KMS-11 (cell line): ENCODE measurements at regions not wholly inside any gene's neighbourhood (a gene's known extent, or its start where the extent isn't known, plus 50 kb on each side); places are given as distances from the start of the nearest gene placed in this dataset.

ENCODE experiments used
- H2AFZ ChIP-seq: fragments of 200-600 bp; sonication (generic); 2 replicates; pipeline ENCODE4 v1.6.1; 2016; ENCODE audit warnings: antibody characterized with exemption, mixed run types, low read depth
- H3K27ac ChIP-seq: fragments of 200-600 bp; sonication (generic); 2 replicates; pipeline ENCODE4 v1.6.1; 2016; ENCODE audit warnings: mild to moderate bottlenecking, mixed run types
- H3K27me3 ChIP-seq: fragments of 200-600 bp; sonication (generic); 2 replicates; pipeline ENCODE4 v1.6.1; 2017; ENCODE audit warnings: mild to moderate bottlenecking, low read depth, mixed run types, moderate library complexity; ENCODE audit not compliant: insufficient read depth
- H3K36me3 ChIP-seq: fragments of 200-600 bp; sonication (generic); 2 replicates; pipeline ENCODE4 v1.6.1; 2017; ENCODE audit warnings: mild to moderate bottlenecking, mixed run types; ENCODE audit not compliant: insufficient read depth
- H3K4me1 ChIP-seq: fragments of 200-600 bp; sonication (generic); 2 replicates; pipeline ENCODE4 v1.6.1; 2016; ENCODE audit warnings: mild to moderate bottlenecking, low read depth, mixed run types; ENCODE audit not compliant: poor library complexity, severe bottlenecking
- H3K4me2 ChIP-seq: fragments of 200-600 bp; sonication (generic); 2 replicates; pipeline ENCODE4 v1.7.0; 2016; ENCODE audit warnings: mild to moderate bottlenecking, mixed run types
- H3K4me3 ChIP-seq: fragments of 200-600 bp; sonication (generic); IDR thresholded peaks from 2 replicates; pipeline ENCODE4 v1.6.1; 2017; ENCODE audit warnings: low read depth, low read length, mixed read lengths; ENCODE audit not compliant: insufficient read depth
- H3K79me2 ChIP-seq: fragments of 200-600 bp; sonication (generic); 2 replicates; pipeline ENCODE4 v1.6.1; 2016; ENCODE audit warnings: low read depth, mixed run types; ENCODE audit not compliant: insufficient read depth
- H3K9ac ChIP-seq: fragments of 200-600 bp; sonication (generic); 2 replicates; pipeline ENCODE4 v1.6.1; 2016; ENCODE audit warnings: mild to moderate bottlenecking, mixed run types
- H4K20me1 ChIP-seq: fragments of 200-600 bp; sonication (generic); 2 replicates; pipeline ENCODE4 v1.6.1; 2016; ENCODE audit warnings: mild to moderate bottlenecking, mixed run types; ENCODE audit not compliant: insufficient read depth
- CTCF ChIP-seq: fragments of 200-600 bp; sonication (generic); conservative IDR thresholded peaks from 2 replicates; pipeline ENCODE4 v1.6.1; 2017; ENCODE audit warnings: low read depth, mild to moderate bottlenecking, antibody characterized with exemption, low read length, moderate library complexity, mixed read lengths

- peaks cover 23% of the 10 kb centered on the region for H4K20me1 ChIP-seq
- no peaks in the 10 kb centered on the region for H3K27me3 ChIP-seq
- no peaks in the 10 kb centered on the region for H3K36me3 ChIP-seq
- TF ChIP-seq CTCF: no peak
- peaks cover 44% of the 10 kb centered on the region for H3K4me1 ChIP-seq
- H3K4me3 ChIP-seq: no peak overlapping the region
- peaks cover 38% of the 10 kb centered on the region for H3K79me2 ChIP-seq
- no peak overlapping the region for H2AFZ ChIP-seq
- H3K9ac ChIP-seq: no peak overlapping the region
- no peak overlapping the region for H3K4me2 ChIP-seq
- no peak overlapping the region for H3K27ac ChIP-seq
Observed at GRCh38 chr7:130910949-130911944, 177.2 kb upstream of the KLF14 start.

GRCh38 chr7:130912082-130912861 is 178.3 kb upstream of the KLF14 start:
- H3K4me2 ChIP-seq: peak overlapping the region; percentile 93
- H3K27me3 ChIP-seq: no peaks in the 10 kb centered on the region
- H4K20me1 ChIP-seq: peaks cover 23% of the 10 kb centered on the region
- H3K9ac ChIP-seq: peak overlapping the region; percentile 45; the same call in 1 of the 2 replicates
- H3K27ac ChIP-seq: peak overlapping the region; percentile 61
- no peak for TF ChIP-seq CTCF
- no peak overlapping the region for H2AFZ ChIP-seq
- H3K4me3 ChIP-seq: no peak overlapping the region
- no peaks in the 10 kb centered on the region for H3K36me3 ChIP-seq
- peaks cover 53% of the 10 kb centered on the region for H3K4me1 ChIP-seq
- peaks cover 38% of the 10 kb centered on the region for H3K79me2 ChIP-seq

GRCh38 chr7:130912862-130913638 is 179.0 kb upstream of the KLF14 start:
- Histone ChIP-seq H3K4me2 (peak overlapping the region; percentile 93), H3K4me3 (peak overlapping the region; percentile 48)
- TF ChIP-seq CTCF: no peak

More at GRCh38 chr7:130912862-130913638, 179.0 kb upstream of the KLF14 start:
- Histone ChIP-seq H3K27ac (peak overlapping the region; percentile 61), H3K79me2 (peaks cover 38% of the 10 kb centered on the region), H4K20me1 (peaks cover 23% of the 10 kb centered on the region), H2AFZ (no peak overlapping the region), H3K36me3 (no peaks in the 10 kb centered on the region), H3K4me1 (peaks cover 56% of the 10 kb centered on the region), H3K27me3 (no peaks in the 10 kb centered on the region), H3K9ac (peak overlapping the region; percentile 45)
